BLaER1 treated with 17β-estradiol and CSF1 and Interleukin-3, amounts not matched to agents 10 nM and 100 nM (cell line): ENCODE measurements at regions not wholly inside any gene's neighbourhood (a gene's known extent, or its start where the extent isn't known, plus 50 kb on each side); places are given as distances from the start of the nearest gene placed in this dataset.

Experiments
- H3K27ac ChIP-seq, 11 experiments: shearing (Covaris generic); formaldehyde crosslinking; 2 replicates each; pipeline ENCODE4 v1.8.1; 2022
- H3K27me3 ChIP-seq, 11 experiments: shearing (Covaris generic); formaldehyde crosslinking; 2 replicates each; pipeline ENCODE4 v1.8.1; 2022
- H3K36me3 ChIP-seq, 11 experiments: shearing (Covaris generic); formaldehyde crosslinking; 2 replicates each; pipeline ENCODE4 v1.8.1; 2022
- H3K4me1 ChIP-seq, 10 experiments: shearing (Covaris generic); formaldehyde crosslinking; 2 replicates each; pipeline ENCODE4 v1.8.1; 2022
- H3K4me2 ChIP-seq, 11 experiments: shearing (Covaris generic); formaldehyde crosslinking; 2 replicates each; pipeline ENCODE4 v1.8.1; 2022
- H3K4me3 ChIP-seq, 10 experiments: shearing (Covaris generic); formaldehyde crosslinking; 2 replicates each; pipeline ENCODE4 v1.8.1; 2022
- H3K9ac ChIP-seq, 11 experiments: shearing (Covaris generic); formaldehyde crosslinking; 2 replicates each; pipeline ENCODE4 v1.8.1; 2022
- H3K9me3 ChIP-seq, 11 experiments: shearing (Covaris generic); formaldehyde crosslinking; replicated peaks in 1 of 11; 2 replicates each; pipeline ENCODE4 v1.8.1; 2022
- H4K20me1 ChIP-seq, 11 experiments: shearing (Covaris generic); formaldehyde crosslinking; 2 replicates each; pipeline ENCODE4 v1.8.1; 2022
- Cebpa-rat ChIP-seq, 11 experiments: shearing (Covaris generic); IDR thresholded peaks; 2 replicates each; pipeline ENCODE4 v1.8.1; 2022

- peaks cover 0 to 8% (median 4%) of the 10 kb centered on the region in 10 experiments; a peak in 5 of 20 replicates for H3K4me1 ChIP-seq
- no peak for TF ChIP-seq Cebpa-rat (IDR thresholded peaks at IDR 0.05)
- no peak overlapping the region for H3K27ac ChIP-seq
- no peak overlapping the region for H3K9ac ChIP-seq
- no peaks in the 10 kb centered on the region for H3K36me3 ChIP-seq
- H3K9me3 ChIP-seq = no peaks in the 10 kb centered on the region
- H3K4me2 ChIP-seq = no peak overlapping the region
- H3K27me3 ChIP-seq = no peaks in the 10 kb centered on the region
- H4K20me1 ChIP-seq = no peaks in the 10 kb centered on the region
- no peak overlapping the region for H3K4me3 ChIP-seq
These were observed 75.2 kb upstream of the GALNT2 start for GRCh38 chr1:229991724-229992333.

GRCh38 chr1:229993060-229993459 lies 74.0 kb upstream of the GALNT2 start:
- Histone ChIP-seq H4K20me1 (no peaks in the 10 kb centered on the region), H3K27me3 (no peaks in the 10 kb centered on the region), H3K4me2 (no peak overlapping the region), H3K4me3 (no peak overlapping the region), H3K4me1 (peaks cover 0 to 8% (median 3%) of the 10 kb centered on the region in 10 experiments; a peak in 5 of 20 replicates), H3K36me3 (no peaks in the 10 kb centered on the region), H3K9me3 (no peaks in the 10 kb centered on the region), H3K27ac (no peak overlapping the region), H3K9ac (no peak overlapping the region)
- no peak for TF ChIP-seq Cebpa-rat (IDR thresholded peaks at IDR 0.05)

GRCh38 chr1:229993894-229994293 lies 73.1 kb upstream of the GALNT2 start:
- TF ChIP-seq Cebpa-rat (IDR thresholded peaks at IDR 0.05) = no peak
- Histone ChIP-seq H4K20me1 (no peaks in the 10 kb centered on the region), H3K4me1 (peaks cover 0 to 8% (median 3%) of the 10 kb centered on the region in 10 experiments; a peak in 5 of 20 replicates), H3K27me3 (no peaks in the 10 kb centered on the region), H3K9ac (no peak overlapping the region), H3K4me2 (no peak overlapping the region), H3K36me3 (no peaks in the 10 kb centered on the region), H3K9me3 (no peaks in the 10 kb centered on the region), H3K27ac (no peak overlapping the region), H3K4me3 (no peak overlapping the region)

- Histone ChIP-seq H3K4me3 (no peak overlapping the region), H3K36me3 (no peaks in the 10 kb centered on the region), H3K9ac (no peak overlapping the region), H3K4me2 (no peak overlapping the region), H3K27me3 (no peaks in the 10 kb centered on the region), H4K20me1 (no peaks in the 10 kb centered on the region), H3K4me1 (peaks cover 0 to 32% (median 14%) of the 10 kb centered on the region in 10 experiments; a peak in 13 of 20 replicates), H3K27ac (no peak overlapping the region), H3K9me3 (no peaks in the 10 kb centered on the region)
- no peak for TF ChIP-seq Cebpa-rat (IDR thresholded peaks at IDR 0.05)
These were observed 67.9 kb upstream of the GALNT2 start for GRCh38 chr1:229999004-229999670.

GRCh38 chr1:230000493-230001184 lies 66.4 kb upstream of the GALNT2 start:
- H3K27ac ChIP-seq = no peak overlapping the region
- no peaks in the 10 kb centered on the region for H3K9me3 ChIP-seq
- H3K4me3 ChIP-seq = no peak overlapping the region
- peaks cover 0 to 40% (median 14%) of the 10 kb centered on the region in 10 experiments; a peak in 13 of 20 replicates for H3K4me1 ChIP-seq
- no peaks in the 10 kb centered on the region for H3K27me3 ChIP-seq
- no peaks in the 10 kb centered on the region for H4K20me1 ChIP-seq
- H3K9ac ChIP-seq = no peak overlapping the region
- H3K36me3 ChIP-seq = no peaks in the 10 kb centered on the region
- H3K4me2 ChIP-seq = no peak overlapping the region
- no peak for TF ChIP-seq Cebpa-rat (IDR thresholded peaks at IDR 0.05)

GRCh38 chr1:230002164-230002803 lies 64.8 kb upstream of the GALNT2 start:
- H3K4me2 ChIP-seq = peak overlapping the region in 8 of 11 experiments; percentile 17 to 84 (median 78); a peak in 14 of 22 replicates
- H3K9me3 ChIP-seq = no peaks in the 10 kb centered on the region
- no peaks in the 10 kb centered on the region for H4K20me1 ChIP-seq
- H3K4me1 ChIP-seq = peaks cover 0 to 40% (median 14%) of the 10 kb centered on the region in 10 experiments; a peak in 13 of 20 replicates
- no peak overlapping the region for H3K9ac ChIP-seq
- no peaks in the 10 kb centered on the region for H3K36me3 ChIP-seq
- H3K27me3 ChIP-seq = no peaks in the 10 kb centered on the region
- peak; percentile 15 to 89 (median 42); a peak in 7 of 22 replicates for TF ChIP-seq Cebpa-rat (IDR thresholded peaks at IDR 0.05)
- H3K4me3 ChIP-seq = peak overlapping the region in 2 of 10 experiments; percentile 10 to 28; a peak in 2 of 20 replicates
- peak overlapping the region in 3 of 11 experiments; percentile 23 to 33 (median 26); a peak in 4 of 22 replicates for H3K27ac ChIP-seq

- no peak for TF ChIP-seq Cebpa-rat (IDR thresholded peaks at IDR 0.05)
- Histone ChIP-seq H3K36me3 (no peaks in the 10 kb centered on the region), H3K27me3 (no peaks in the 10 kb centered on the region), H3K4me1 (peaks cover 0 to 40% (median 14%) of the 10 kb centered on the region in 10 experiments; a peak in 13 of 20 replicates), H3K9me3 (no peaks in the 10 kb centered on the region), H4K20me1 (no peaks in the 10 kb centered on the region), H3K4me2 (peak overlapping the region in 2 of 11 experiments; percentile 78 to 84; a peak in 4 of 22 replicates), H3K27ac (no peak overlapping the region), H3K9ac (no peak overlapping the region), H3K4me3 (no peak overlapping the region)
These were observed 63.6 kb upstream of the GALNT2 start for GRCh38 chr1:230003409-230003808.

GRCh38 chr1:230005040-230005439 lies 62.0 kb upstream of the GALNT2 start:
- no peak overlapping the region for H3K4me3 ChIP-seq
- no peak overlapping the region for H3K9ac ChIP-seq
- H3K9me3 ChIP-seq = no peaks in the 10 kb centered on the region
- no peaks in the 10 kb centered on the region for H4K20me1 ChIP-seq
- peaks cover 0 to 40% (median 14%) of the 10 kb centered on the region in 10 experiments; a peak in 13 of 20 replicates for H3K4me1 ChIP-seq
- H3K4me2 ChIP-seq = no peak overlapping the region
- H3K36me3 ChIP-seq = no peaks in the 10 kb centered on the region
- no peaks in the 10 kb centered on the region for H3K27me3 ChIP-seq
- TF ChIP-seq Cebpa-rat (IDR thresholded peaks at IDR 0.05) = no peak
- H3K27ac ChIP-seq = no peak overlapping the region

GRCh38 chr1:230008721-230009120 lies 58.3 kb upstream of the GALNT2 start:
- Histone ChIP-seq H3K9me3 (no peaks in the 10 kb centered on the region), H3K4me1 (peaks cover 0 to 20% (median 4%) of the 10 kb centered on the region in 10 experiments; a peak in 8 of 20 replicates), H3K4me3 (no peak overlapping the region), H3K4me2 (no peak overlapping the region), H3K27ac (no peak overlapping the region), H3K9ac (no peak overlapping the region), H3K36me3 (no peaks in the 10 kb centered on the region), H3K27me3 (no peaks in the 10 kb centered on the region), H4K20me1 (no peaks in the 10 kb centered on the region)
- no peak for TF ChIP-seq Cebpa-rat (IDR thresholded peaks at IDR 0.05)
